ENCODE measurements at regions not wholly inside any gene's neighbourhood (a gene's known extent, or its start where the extent isn't known, plus 50 kb on each side); places are given as distances from the start of the nearest gene placed in this dataset.
"Not testable (repeated sequence)": the region's sequence is repeated elsewhere in the genome, so short reads cannot be mapped to it uniquely, and the experiment has no call there.

- CTCF ChIA-PET (ENCODE audit: unreplicated experiment), result no interaction called here
These were observed 527.2 kb upstream of the RORB start for GRCh38 chr9:73969936-73970335.

DNA sequence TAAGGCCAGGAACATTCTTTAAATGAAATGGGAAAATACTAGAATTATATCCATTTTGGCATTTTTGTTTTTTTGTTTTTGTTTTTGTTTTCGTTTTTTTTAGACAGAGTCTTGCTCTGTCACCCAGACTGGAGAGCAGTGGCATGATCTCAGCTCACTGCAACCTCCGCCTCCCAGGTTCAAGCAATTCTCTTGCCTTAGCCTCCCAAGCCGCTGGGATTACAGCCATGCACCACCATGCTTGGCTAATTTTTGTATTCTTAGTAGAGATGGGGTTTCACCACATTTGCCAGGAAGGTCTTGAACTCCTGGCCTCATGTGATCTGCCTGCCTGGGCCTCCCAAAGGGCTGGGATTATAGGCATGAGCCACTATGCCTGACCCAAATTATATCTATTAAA is 520.7 kb upstream of the RORB start:
- H3K4me2 ChIP-seq (ENCODE audit: low read length), result not testable (repeated sequence)

More at GRCh38 chr9:73969936-73970335, 527.2 kb upstream of the RORB start:
- H3K4me3 ChIP-seq (ENCODE audit: low read depth, low read length, poor library complexity, severe bottlenecking), result no peak overlapping the region
- H3K36me3 ChIP-seq (ENCODE audit: insufficient read depth, low read length), result no peaks in the 10 kb centered on the region
- no peak overlapping the region for H3K27ac ChIP-seq (ENCODE audit: low read depth, low read length, poor library complexity, severe bottlenecking)
- H3K4me2 ChIP-seq (ENCODE audit: low read length), result no peak overlapping the region
- no peak for DNase-seq (ENCODE audit: low spot score)
- intact Hi-C loops (cut with micrococcal nuclease; ENCODE audit: unreplicated experiment), result no loop called here
- no peaks in the 10 kb centered on the region for H3K79me2 ChIP-seq (ENCODE audit: insufficient read depth, low read depth, low read length)
- no TSS peak for BruUV-seq (replicated peaks)
- H3K9me3 ChIP-seq (ENCODE audit: low read length), result no peaks in the 10 kb centered on the region
- H3K4me1 ChIP-seq (ENCODE audit: insufficient read depth, low read length, poor library complexity, severe bottlenecking), result no peaks in the 10 kb centered on the region
- POLR2A ChIA-PET, result no interaction called here
- no peaks in the 10 kb centered on the region for H3K9me2 ChIP-seq (ENCODE audit: insufficient read depth, low read length)
- no peak overlapping the region for H2AFZ ChIP-seq (ENCODE audit: low read length)
- no peak for TF ChIP-seq EZH2phosphoT487 (IDR thresholded peaks at IDR 0.05; ENCODE audit: borderline replicate concordance, low read depth, low read length)
- TF ChIP-seq, protein P1, sequence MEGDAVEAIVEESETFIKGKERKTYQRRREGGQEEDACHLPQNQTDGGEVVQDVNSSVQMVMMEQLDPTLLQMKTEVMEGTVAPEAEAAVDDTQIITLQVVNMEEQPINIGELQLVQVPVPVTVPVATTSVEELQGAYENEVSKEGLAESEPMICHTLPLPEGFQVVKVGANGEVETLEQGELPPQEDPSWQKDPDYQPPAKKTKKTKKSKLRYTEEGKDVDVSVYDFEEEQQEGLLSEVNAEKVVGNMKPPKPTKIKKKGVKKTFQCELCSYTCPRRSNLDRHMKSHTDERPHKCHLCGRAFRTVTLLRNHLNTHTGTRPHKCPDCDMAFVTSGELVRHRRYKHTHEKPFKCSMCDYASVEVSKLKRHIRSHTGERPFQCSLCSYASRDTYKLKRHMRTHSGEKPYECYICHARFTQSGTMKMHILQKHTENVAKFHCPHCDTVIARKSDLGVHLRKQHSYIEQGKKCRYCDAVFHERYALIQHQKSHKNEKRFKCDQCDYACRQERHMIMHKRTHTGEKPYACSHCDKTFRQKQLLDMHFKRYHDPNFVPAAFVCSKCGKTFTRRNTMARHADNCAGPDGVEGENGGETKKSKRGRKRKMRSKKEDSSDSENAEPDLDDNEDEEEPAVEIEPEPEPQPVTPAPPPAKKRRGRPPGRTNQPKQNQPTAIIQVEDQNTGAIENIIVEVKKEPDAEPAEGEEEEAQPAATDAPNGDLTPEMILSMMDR (conservative IDR thresholded peaks at IDR 0.05; ENCODE audit: low read length), result no peak
- no peaks in the 10 kb centered on the region for H4K20me1 ChIP-seq (ENCODE audit: insufficient read depth, low read length)

GRCh38 chr9:73979894-73980264 is 517.3 kb upstream of the RORB start:
- no peak overlapping the region for H3K27ac ChIP-seq (ENCODE audit: low read depth, low read length, poor library complexity, severe bottlenecking)
- no peaks in the 10 kb centered on the region for H3K9me3 ChIP-seq (ENCODE audit: low read length)
- intact Hi-C loops (cut with micrococcal nuclease; ENCODE audit: unreplicated experiment), result no loop called here
- ChIA-PET CTCF (ENCODE audit: unreplicated experiment) (no interaction called here), POLR2A (interaction anchor here (0.6 kb wide), 1 partner anchor 191 kb away, joined by 3 read pairs; no protein-coding TSS in a partner anchor)
- no peaks in the 10 kb centered on the region for H3K4me1 ChIP-seq (ENCODE audit: insufficient read depth, low read length, poor library complexity, severe bottlenecking)
- no peaks in the 10 kb centered on the region for H3K79me2 ChIP-seq (ENCODE audit: insufficient read depth, low read depth, low read length)
- no peak for TF ChIP-seq EZH2phosphoT487 (IDR thresholded peaks at IDR 0.05; ENCODE audit: borderline replicate concordance, low read depth, low read length)
- TF ChIP-seq, protein P1 (conservative IDR thresholded peaks at IDR 0.05; ENCODE audit: low read length), result no peak
- no peaks in the 10 kb centered on the region for H3K9me2 ChIP-seq (ENCODE audit: insufficient read depth, low read length)
- no peaks in the 10 kb centered on the region for H4K20me1 ChIP-seq (ENCODE audit: insufficient read depth, low read length)
- H3K4me3 ChIP-seq (ENCODE audit: low read depth, low read length, poor library complexity, severe bottlenecking), result no peak overlapping the region
- no peaks in the 10 kb centered on the region for H3K36me3 ChIP-seq (ENCODE audit: insufficient read depth, low read length)
- H2AFZ ChIP-seq (ENCODE audit: low read length), result no peak overlapping the region
- BruUV-seq (replicated peaks), result no TSS peak
- no peak overlapping the region for H3K4me2 ChIP-seq (ENCODE audit: low read length)
- DNase-seq (ENCODE audit: low spot score), result no peak

More for the DNA sequence above, 520.7 kb upstream of the RORB start:
- H3K9me2 ChIP-seq (ENCODE audit: insufficient read depth, low read length); H3K79me2 ChIP-seq (ENCODE audit: insufficient read depth, low read depth, low read length); BruUV-seq (replicated peaks); H3K36me3 ChIP-seq (ENCODE audit: insufficient read depth, low read length); H3K27ac ChIP-seq (ENCODE audit: low read depth, low read length, poor library complexity, severe bottlenecking); H2AFZ ChIP-seq (ENCODE audit: low read length); H3K4me1 ChIP-seq (ENCODE audit: insufficient read depth, low read length, poor library complexity, severe bottlenecking); H4K20me1 ChIP-seq (ENCODE audit: insufficient read depth, low read length); intact Hi-C loops (cut with micrococcal nuclease; ENCODE audit: unreplicated experiment); CTCF ChIA-PET (ENCODE audit: unreplicated experiment); DNase-seq (ENCODE audit: low spot score); POLR2A ChIA-PET; H3K4me3 ChIP-seq (ENCODE audit: low read depth, low read length, poor library complexity, severe bottlenecking); H3K9me3 ChIP-seq (ENCODE audit: low read length): not testable (repeated sequence)

All from OCI-LY7 (cell line).